MM.1S (cell line): ENCODE measurements at regions not wholly inside any gene's neighbourhood (a gene's known extent, or its start where the extent isn't known, plus 50 kb on each side); places are given as distances from the start of the nearest gene placed in this dataset.

Experiments used
- DNase-seq: peaks from one replicate; pipeline ENCODE4 v3.0.0-alpha.2; 2015
- H2AFZ ChIP-seq: fragments of 300-600 bp; sonication (generic); 2 replicates; pipeline ENCODE4 v1.6.0; 2016; ENCODE audit warnings: antibody characterized with exemption, low read length
- H3F3A ChIP-seq: fragments of 300-600 bp; sonication (generic); 2 replicates; pipeline ENCODE4 v1.6.1; 2016; ENCODE audit warnings: mild to moderate bottlenecking, antibody characterized with exemption, low read length, moderate library complexity, mixed read lengths; ENCODE audit not compliant: insufficient read depth
- H3K27ac ChIP-seq: fragments of 300-600 bp; sonication (generic); 2 replicates; pipeline ENCODE4 v1.5.1; 2016; ENCODE audit warnings: mild to moderate bottlenecking, low read length
- H3K27me3 ChIP-seq: fragments of 300-600 bp; sonication (generic); replicated peaks from 2 replicates; pipeline ENCODE4 v1.6.0; 2016; ENCODE audit warnings: low read length; ENCODE audit not compliant: insufficient read depth
- H3K36me3 ChIP-seq: fragments of 300-600 bp; sonication (generic); replicated peaks from 2 replicates; pipeline ENCODE4 v1.6.1; 2016; ENCODE audit warnings: mild to moderate bottlenecking, low read length, mixed read lengths; ENCODE audit not compliant: insufficient read depth
- H3K4me1 ChIP-seq: fragments of 300-600 bp; sonication (generic); 2 replicates; pipeline ENCODE4 v1.6.1; 2016; ENCODE audit warnings: low read length, mixed read lengths
- H3K4me2 ChIP-seq: fragments of 300-600 bp; sonication (generic); 2 replicates; pipeline ENCODE4 v1.6.0; 2016; ENCODE audit warnings: low read depth, low read length
- H3K4me3 ChIP-seq: fragments of 300-600 bp; sonication (generic); 2 replicates; pipeline ENCODE4 v1.5.1; 2016; ENCODE audit warnings: low read length, mixed read lengths
- H3K79me2 ChIP-seq: fragments of 300-600 bp; sonication (generic); 2 replicates; pipeline ENCODE4 v1.6.1; 2016; ENCODE audit warnings: mixed run types, low read length, mixed read lengths
- H3K9ac ChIP-seq: fragments of 300-600 bp; sonication (generic); 2 replicates; pipeline ENCODE4 v1.6.1; 2016; ENCODE audit warnings: low read length, mixed read lengths
- H3K9me2 ChIP-seq: fragments of 300-600 bp; sonication (generic); replicated peaks from 2 replicates; pipeline ENCODE4 v1.6.1; 2016; ENCODE audit warnings: mild to moderate bottlenecking, low read length, mixed read lengths; ENCODE audit not compliant: insufficient read depth
- H3K9me3 ChIP-seq: fragments of 300-600 bp; sonication (generic); replicated peaks from 2 replicates; pipeline ENCODE4 v1.6.1; 2016; ENCODE audit warnings: mild to moderate bottlenecking, low read length, mixed read lengths; ENCODE audit not compliant: insufficient read depth
- H4K20me1 ChIP-seq: fragments of 300-600 bp; sonication (generic); 2 replicates; pipeline ENCODE4 v1.6.1; 2016; ENCODE audit warnings: mild to moderate bottlenecking, low read length, moderate library complexity, mixed read lengths; ENCODE audit not compliant: insufficient read depth
- CTCF ChIP-seq: fragments of 300-600 bp; sonication (generic); IDR thresholded peaks from 2 replicates; pipeline ENCODE4 v1.5.1; 2016; ENCODE audit warnings: antibody characterized with exemption, low read length, mixed read lengths
- EZH2 ChIP-seq: fragments of 300-600 bp; sonication (generic); optimal IDR thresholded peaks from 2 replicates; pipeline ENCODE3; 2017; ENCODE audit warnings: low read depth, mild to moderate bottlenecking, antibody characterized with exemption, low read length, mixed read lengths
- EZH2phosphoT487 ChIP-seq: fragments of 300-600 bp; sonication (generic); IDR thresholded peaks from 2 replicates; pipeline ENCODE4 v1.6.1; 2018; ENCODE audit warnings: antibody characterized with exemption, low read length

- H3K4me3 ChIP-seq = no peak overlapping the region
- no peak for DNase-seq
- no peaks in the 10 kb centered on the region for H3K36me3 ChIP-seq
- H3F3A ChIP-seq = no peaks in the 10 kb centered on the region
- H3K27me3 ChIP-seq = no peaks in the 10 kb centered on the region
- H3K79me2 ChIP-seq = no peaks in the 10 kb centered on the region
- H3K4me1 ChIP-seq = peaks cover 19% of the 10 kb centered on the region
- H3K9ac ChIP-seq = no peak overlapping the region
- H3K9me3 ChIP-seq = no peaks in the 10 kb centered on the region
- H3K27ac ChIP-seq = no peak overlapping the region
- TF ChIP-seq EZH2phosphoT487 = no peak
- TF ChIP-seq EZH2 = no peak
- no peak for TF ChIP-seq CTCF
- no peaks in the 10 kb centered on the region for H3K9me2 ChIP-seq
- no peak overlapping the region for H2AFZ ChIP-seq
- H4K20me1 ChIP-seq = no peaks in the 10 kb centered on the region
- H3K4me2 ChIP-seq = no peak overlapping the region
Measured at GRCh38 chr11:127639916-127640315, 639.3 kb upstream of the KIRREL3 start.

DNA sequence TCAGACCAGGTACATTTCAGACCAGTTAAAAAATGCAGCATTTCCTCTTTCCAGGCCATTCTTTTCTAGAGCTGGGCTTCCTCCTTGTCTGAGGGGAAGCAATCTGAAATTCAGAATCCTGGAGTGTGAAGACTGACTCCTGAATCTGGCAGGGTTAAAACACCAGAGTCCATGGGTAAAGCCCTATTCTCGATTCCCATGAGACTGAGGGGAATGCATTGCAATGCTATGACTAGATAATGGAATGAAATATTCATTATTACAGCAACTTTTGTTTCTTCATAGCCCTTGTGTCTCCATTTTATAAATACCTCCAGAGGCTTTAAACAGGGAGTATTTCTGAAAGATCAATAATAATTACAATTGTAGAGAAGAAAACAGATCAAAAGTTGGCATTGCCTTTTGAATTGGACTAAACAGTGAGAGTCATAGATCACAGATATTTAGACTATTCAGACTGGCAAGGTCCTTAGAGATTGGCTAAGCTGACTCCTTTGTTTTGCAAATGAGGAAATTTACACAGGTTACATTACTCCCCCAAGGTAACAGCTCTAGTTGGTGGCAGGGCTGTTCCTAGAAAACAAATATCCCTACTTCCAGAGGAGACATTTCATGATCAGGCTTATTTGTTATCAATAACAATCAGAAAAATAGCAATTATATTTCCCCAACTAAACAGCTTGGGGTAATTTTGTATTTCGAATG lies 632.6 kb upstream of the KIRREL3 start:
- no peaks in the 10 kb centered on the region for H3K9me3 ChIP-seq
- H3F3A ChIP-seq = no peaks in the 10 kb centered on the region
- no peaks in the 10 kb centered on the region for H3K79me2 ChIP-seq
- no peak overlapping the region for H3K4me2 ChIP-seq
- no peak overlapping the region for H2AFZ ChIP-seq
- H4K20me1 ChIP-seq = no peaks in the 10 kb centered on the region
- no peaks in the 10 kb centered on the region for H3K9me2 ChIP-seq
- H3K4me3 ChIP-seq = no peak overlapping the region
- TF ChIP-seq EZH2phosphoT487 (no peak), EZH2 (no peak), CTCF (no peak)
- H3K36me3 ChIP-seq = no peaks in the 10 kb centered on the region
- no peak overlapping the region for H3K27ac ChIP-seq
- no peak overlapping the region for H3K9ac ChIP-seq
- no peak for DNase-seq
- no peaks in the 10 kb centered on the region for H3K4me1 ChIP-seq
- no peaks in the 10 kb centered on the region for H3K27me3 ChIP-seq

DNA sequence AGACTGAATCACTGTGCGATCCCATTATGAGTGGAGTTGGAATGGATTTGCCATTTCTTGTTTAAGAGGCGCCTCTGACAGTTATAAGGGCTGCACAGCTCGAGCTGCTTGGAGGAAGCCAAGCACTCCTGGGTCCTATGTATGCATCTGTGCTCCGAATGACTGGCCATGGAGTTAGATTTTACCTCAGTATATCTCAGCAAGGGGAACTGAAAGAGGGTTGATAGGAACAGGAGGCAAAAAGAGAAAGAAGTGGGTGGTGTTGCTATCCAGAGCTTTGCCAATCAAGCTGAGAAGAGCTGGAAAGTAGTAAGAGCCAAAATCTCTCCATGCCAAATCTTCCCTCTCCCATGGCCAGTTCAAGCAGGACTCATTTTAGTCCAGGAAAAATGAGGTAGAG lies 632.0 kb upstream of the KIRREL3 start:
- no peaks in the 10 kb centered on the region for H3F3A ChIP-seq
- no peak overlapping the region for H3K27ac ChIP-seq
- H3K9me3 ChIP-seq = no peaks in the 10 kb centered on the region
- no peak overlapping the region for H3K4me2 ChIP-seq
- H2AFZ ChIP-seq = no peak overlapping the region
- no peaks in the 10 kb centered on the region for H3K4me1 ChIP-seq
- H3K9ac ChIP-seq = no peak overlapping the region
- DNase-seq = no peak
- no peaks in the 10 kb centered on the region for H3K79me2 ChIP-seq
- no peaks in the 10 kb centered on the region for H3K9me2 ChIP-seq
- no peaks in the 10 kb centered on the region for H3K27me3 ChIP-seq
- H3K4me3 ChIP-seq = no peak overlapping the region
- no peaks in the 10 kb centered on the region for H4K20me1 ChIP-seq
- H3K36me3 ChIP-seq = no peaks in the 10 kb centered on the region
- no peak for TF ChIP-seq EZH2phosphoT487
- no peak for TF ChIP-seq CTCF
- no peak for TF ChIP-seq EZH2
